ENCODE measurements at regions not wholly inside any gene's neighbourhood (a gene's known extent, or its start where the extent isn't known, plus 50 kb on each side); places are given as distances from the start of the nearest gene placed in this dataset.
"Not testable (repeated sequence)": the region's sequence is repeated elsewhere in the genome, so short reads cannot be mapped to it uniquely, and the experiment has no call there.

GRCh38 chr20:51928931-51929330, 126.6 kb upstream of the SALL4 start (continued):
- no peak for TF ChIP-seq HNF4G (IDR thresholded peaks at IDR 0.05)
- no peak for TF ChIP-seq SP1 (IDR thresholded peaks at IDR 0.05)
- TF ChIP-seq ZBTB33 (IDR thresholded peaks at IDR 0.05) = no peak

- H3K9me3 ChIP-seq (ENCODE audit: control insufficient read depth in 4 of 4, low read length in 3 of 4); H3K4me3 ChIP-seq (ENCODE audit: low read depth in 1 of 3, low read length in 3 of 3); DNase-seq (ENCODE audit: low spot score); H3K27ac ChIP-seq (ENCODE audit: low read depth in 1 of 2, low read length in 2 of 2); H3K36me3 ChIP-seq (ENCODE audit: control insufficient read depth in 4 of 4, insufficient read depth in 3 of 4, low read depth in 1 of 4, low read length in 3 of 4); H3K4me1 ChIP-seq (ENCODE audit: control insufficient read depth in 4 of 4, insufficient read depth in 4 of 4, low read length in 3 of 4); H3K9ac ChIP-seq (ENCODE audit: low read depth in 1 of 2, low read length in 2 of 2); H3K27me3 ChIP-seq (ENCODE audit: control insufficient read depth in 4 of 4, insufficient read depth in 4 of 4, low read length in 3 of 4): not testable (repeated sequence)
- 91% methylated on average over 5 of the region's 5 CpGs for WGBS
Measured at GRCh38 chr20:51927970-51928369, 125.6 kb upstream of the SALL4 start.

- Histone ChIP-seq H3K27me3 (ENCODE audit: control insufficient read depth in 4 of 4, insufficient read depth in 4 of 4, low read length in 3 of 4) (no peaks in the 10 kb centered on the region), H3K4me1 (ENCODE audit: control insufficient read depth in 4 of 4, insufficient read depth in 4 of 4, low read length in 3 of 4) (no peaks in the 10 kb centered on the region), H3K27ac (ENCODE audit: low read depth in 1 of 2, low read length in 2 of 2) (no peak overlapping the region), H3K9me3 (ENCODE audit: control insufficient read depth in 4 of 4, low read length in 3 of 4) (no peaks in the 10 kb centered on the region), H3K36me3 (ENCODE audit: control insufficient read depth in 4 of 4, insufficient read depth in 3 of 4, low read depth in 1 of 4, low read length in 3 of 4) (no peaks in the 10 kb centered on the region), H3K9ac (ENCODE audit: low read depth in 1 of 2, low read length in 2 of 2) (no peak overlapping the region), H3K4me3 (ENCODE audit: low read depth in 1 of 3, low read length in 3 of 3) (no peak overlapping the region)
- TF ChIP-seq ATF3 (IDR thresholded peaks at IDR 0.05) (no peak), HNF4G (IDR thresholded peaks at IDR 0.05) (no peak), JUND (IDR thresholded peaks at IDR 0.05) (no peak), EGR1 (IDR thresholded peaks at IDR 0.05; ENCODE audit: low read depth in 2 of 2) (no peak), FOXA1 (IDR thresholded peaks at IDR 0.05) (no peak), MAX (IDR thresholded peaks at IDR 0.05) (no peak), HNF4A (conservative IDR thresholded peaks at IDR 0.05) (no peak), RAD21 (IDR thresholded peaks at IDR 0.05) (no peak), REST (IDR thresholded peaks at IDR 0.05) (no peak), YY1 (IDR thresholded peaks at IDR 0.05) (no peak), GABPA (IDR thresholded peaks at IDR 0.05 in 1 of 2, conservative IDR thresholded peaks at IDR 0.05 in 1 of 2) (no peak), NR2F2 (IDR thresholded peaks at IDR 0.05) (no peak), RXRA (IDR thresholded peaks at IDR 0.05) (no peak), SP1 (IDR thresholded peaks at IDR 0.05) (no peak), FOXA2 (IDR thresholded peaks at IDR 0.05) (no peak), ZBTB33 (IDR thresholded peaks at IDR 0.05) (no peak), TAF1 (conservative IDR thresholded peaks at IDR 0.05) (no peak), CTCF (IDR thresholded peaks at IDR 0.05; ENCODE audit: low read depth, low read length, missing input control) (no peak)
- WGBS = 71% methylated on average over 14 of the region's 14 CpGs
- no peak for DNase-seq (ENCODE audit: low spot score)
Measured at GRCh38 chr20:51926670-51927305, 124.5 kb upstream of the SALL4 start.

Measured in liver (tissue), 8 donors.